ENCODE measurements at regions not wholly inside any gene's neighbourhood (a gene's known extent, or its start where the extent isn't known, plus 50 kb on each side); places are given as distances from the start of the nearest gene placed in this dataset.
A peak's percentile ranks its signal among the peaks of the same experiment; 100 is the strongest.

DNA sequence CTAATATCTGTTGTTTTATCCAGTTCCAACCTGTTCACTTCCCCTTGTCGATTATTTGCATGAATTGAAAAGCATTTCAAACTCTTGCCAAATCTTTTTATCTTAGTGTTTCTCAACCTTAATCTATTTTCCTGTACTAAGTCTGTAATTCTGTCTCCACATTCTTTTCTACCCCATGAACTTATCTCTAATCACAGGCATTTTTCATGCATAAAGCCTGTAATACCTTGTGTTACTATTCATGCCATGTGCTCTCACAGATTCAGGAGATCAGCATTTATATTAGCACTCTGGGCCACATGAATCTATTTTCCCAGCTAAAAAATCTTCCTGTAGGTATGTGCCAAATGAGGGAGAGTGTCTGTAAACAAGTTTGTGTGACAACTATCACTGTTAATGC is 1360.9 kb downstream of the STIM2 start:
- Histone ChIP-seq H3K4me3 (ENCODE audit: low read depth, low read length) (no peak overlapping the region), H3K27me3 (ENCODE audit: control insufficient read depth, insufficient read depth, low read length) (no peaks in the 10 kb centered on the region), H3K36me3 (ENCODE audit: control insufficient read depth, insufficient read depth, low read length) (no peaks in the 10 kb centered on the region)
- TF ChIP-seq, protein P1, sequence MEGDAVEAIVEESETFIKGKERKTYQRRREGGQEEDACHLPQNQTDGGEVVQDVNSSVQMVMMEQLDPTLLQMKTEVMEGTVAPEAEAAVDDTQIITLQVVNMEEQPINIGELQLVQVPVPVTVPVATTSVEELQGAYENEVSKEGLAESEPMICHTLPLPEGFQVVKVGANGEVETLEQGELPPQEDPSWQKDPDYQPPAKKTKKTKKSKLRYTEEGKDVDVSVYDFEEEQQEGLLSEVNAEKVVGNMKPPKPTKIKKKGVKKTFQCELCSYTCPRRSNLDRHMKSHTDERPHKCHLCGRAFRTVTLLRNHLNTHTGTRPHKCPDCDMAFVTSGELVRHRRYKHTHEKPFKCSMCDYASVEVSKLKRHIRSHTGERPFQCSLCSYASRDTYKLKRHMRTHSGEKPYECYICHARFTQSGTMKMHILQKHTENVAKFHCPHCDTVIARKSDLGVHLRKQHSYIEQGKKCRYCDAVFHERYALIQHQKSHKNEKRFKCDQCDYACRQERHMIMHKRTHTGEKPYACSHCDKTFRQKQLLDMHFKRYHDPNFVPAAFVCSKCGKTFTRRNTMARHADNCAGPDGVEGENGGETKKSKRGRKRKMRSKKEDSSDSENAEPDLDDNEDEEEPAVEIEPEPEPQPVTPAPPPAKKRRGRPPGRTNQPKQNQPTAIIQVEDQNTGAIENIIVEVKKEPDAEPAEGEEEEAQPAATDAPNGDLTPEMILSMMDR (IDR thresholded peaks at IDR 0.05; ENCODE audit: insufficient read depth, low read length, poor library complexity, severe bottlenecking): no peak
- no peak for DNase-seq (ENCODE audit: low read depth)

DNA sequence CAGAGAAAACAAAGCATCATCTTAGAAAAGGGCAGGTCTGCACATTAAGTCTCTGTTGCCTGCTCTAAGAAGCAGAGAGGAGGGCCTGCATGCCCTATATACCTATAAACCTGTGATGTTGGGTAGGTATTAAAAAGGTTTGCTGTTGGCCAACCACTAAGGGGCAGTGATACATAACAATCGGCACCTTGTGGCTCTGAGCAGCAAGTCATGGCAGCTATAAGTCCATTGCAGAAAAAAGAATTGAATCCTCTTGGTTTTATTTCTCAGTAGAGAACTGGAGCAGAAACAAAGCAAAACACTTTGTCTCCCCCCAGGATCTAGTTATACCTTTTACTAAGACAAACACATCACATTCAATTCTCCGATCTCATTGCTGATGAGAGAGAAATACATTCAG is 1364.4 kb downstream of the STIM2 start:
- TF ChIP-seq, protein P1 (IDR thresholded peaks at IDR 0.05; ENCODE audit: insufficient read depth, low read length, poor library complexity, severe bottlenecking): peak; percentile 39
- DNase-seq (ENCODE audit: low read depth): no peak
- Histone ChIP-seq H3K36me3 (ENCODE audit: control insufficient read depth, insufficient read depth, low read length) (no peaks in the 10 kb centered on the region), H3K27me3 (ENCODE audit: control insufficient read depth, insufficient read depth, low read length) (no peaks in the 10 kb centered on the region), H3K4me3 (ENCODE audit: low read depth, low read length) (no peak overlapping the region)

DNA sequence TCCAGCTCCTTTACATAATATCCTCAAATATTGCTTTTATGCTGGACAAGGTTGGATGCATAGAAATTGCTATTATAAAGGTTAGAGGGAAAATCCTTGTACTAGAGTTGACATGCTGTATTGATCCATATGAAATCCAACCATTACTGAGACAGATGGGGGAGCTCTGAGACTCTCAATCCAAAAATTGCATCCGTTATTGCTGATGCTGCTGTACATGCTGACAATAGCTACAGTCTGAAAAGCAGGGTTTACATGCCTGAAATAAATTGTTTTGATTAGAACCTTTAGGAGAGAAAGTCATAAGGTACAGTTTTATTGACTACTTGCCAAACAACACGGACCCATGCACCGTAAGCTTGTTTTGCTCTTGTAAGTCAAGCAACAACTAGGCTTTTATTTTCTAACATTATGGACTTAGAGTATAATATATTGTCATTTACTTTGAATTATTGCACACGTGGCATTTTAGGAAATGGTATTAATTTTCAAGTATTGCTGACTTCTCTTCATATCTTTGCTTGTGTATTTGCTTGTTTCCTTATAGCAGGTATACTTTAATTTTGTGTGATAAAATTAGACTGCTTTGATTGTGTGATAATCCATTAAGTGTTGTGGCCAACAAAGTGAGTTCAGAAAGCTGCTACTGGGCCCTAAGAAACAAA is 1365.2 kb downstream of the STIM2 start:
- no peaks in the 10 kb centered on the region for H3K36me3 ChIP-seq (ENCODE audit: control insufficient read depth, insufficient read depth, low read length)
- H3K4me3 ChIP-seq (ENCODE audit: low read depth, low read length): no peak overlapping the region
- no peak for DNase-seq (ENCODE audit: low read depth)
- TF ChIP-seq, protein P1 (IDR thresholded peaks at IDR 0.05; ENCODE audit: insufficient read depth, low read length, poor library complexity, severe bottlenecking): no peak
- no peaks in the 10 kb centered on the region for H3K27me3 ChIP-seq (ENCODE audit: control insufficient read depth, insufficient read depth, low read length)

DNA sequence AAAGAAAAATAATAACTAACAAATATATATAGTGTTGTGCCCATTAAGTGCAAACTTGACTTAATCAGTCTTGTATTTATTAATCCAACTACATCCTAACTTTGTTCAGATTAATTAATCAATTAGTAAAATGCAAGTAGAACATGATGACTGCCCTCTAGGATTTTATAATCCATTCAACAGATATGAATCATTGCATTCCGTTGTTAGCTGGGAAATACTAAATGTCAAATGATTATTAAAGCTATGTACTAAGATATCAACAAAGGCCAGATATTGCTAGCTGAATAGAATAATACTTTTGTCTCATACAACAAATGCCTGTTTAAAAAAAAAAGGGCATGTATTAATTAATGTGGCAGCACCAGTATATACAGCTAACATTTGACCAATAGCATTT is 1366.3 kb downstream of the STIM2 start:
- TF ChIP-seq, protein P1 (IDR thresholded peaks at IDR 0.05; ENCODE audit: insufficient read depth, low read length, poor library complexity, severe bottlenecking): no peak
- Histone ChIP-seq H3K27me3 (ENCODE audit: control insufficient read depth, insufficient read depth, low read length) (no peaks in the 10 kb centered on the region), H3K4me3 (ENCODE audit: low read depth, low read length) (no peak overlapping the region), H3K36me3 (ENCODE audit: control insufficient read depth, insufficient read depth, low read length) (no peaks in the 10 kb centered on the region)
- DNase-seq (ENCODE audit: low read depth): no peak

DNA sequence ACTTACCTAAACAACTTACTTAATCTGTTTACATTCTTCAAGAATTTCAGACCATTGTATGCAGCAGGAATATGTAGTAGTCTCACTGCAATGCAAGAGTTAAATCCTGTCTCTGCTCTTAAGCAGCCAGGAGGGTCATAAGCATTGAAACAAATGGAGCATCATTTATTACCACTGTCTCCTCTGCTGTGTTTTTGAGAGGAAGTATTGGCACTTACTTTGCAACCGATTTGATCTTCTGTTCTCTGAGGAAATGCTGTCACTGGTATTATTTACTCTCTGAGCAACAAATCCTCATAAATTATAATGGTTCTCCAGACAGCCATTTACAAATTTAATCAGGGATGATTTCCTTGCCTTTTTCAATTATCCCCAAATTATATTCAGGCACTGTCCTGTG is 1367.1 kb downstream of the STIM2 start:
- Histone ChIP-seq H3K27me3 (ENCODE audit: control insufficient read depth, insufficient read depth, low read length) (no peaks in the 10 kb centered on the region), H3K36me3 (ENCODE audit: control insufficient read depth, insufficient read depth, low read length) (no peaks in the 10 kb centered on the region), H3K4me3 (ENCODE audit: low read depth, low read length) (no peak overlapping the region)
- DNase-seq (ENCODE audit: low read depth): no peak
- TF ChIP-seq, protein P1 (IDR thresholded peaks at IDR 0.05; ENCODE audit: insufficient read depth, low read length, poor library complexity, severe bottlenecking): no peak
